HG03095 (cell line): ENCODE measurements at regions not wholly inside any gene's neighbourhood (a gene's known extent, or its start where the extent isn't known, plus 50 kb on each side); places are given as distances from the start of the nearest gene placed in this dataset.
"Not testable (repeated sequence)": the region's sequence is repeated elsewhere in the genome, so short reads cannot be mapped to it uniquely, and the experiment has no call there.

Source experiments
- ATAC-seq: cut with Tn5 transposase; IDR thresholded peaks from one replicate; pipeline ENCODE4 v1.9.1; 2021; ENCODE audit warnings: moderate library complexity; ENCODE audit not compliant: unreplicated experiment

GRCh38 chr5:114957384-114957783, 212.3 kb downstream of the TRIM36 start:
- peak; percentile 48 for ATAC-seq

GRCh38 chr5:114953565-114953964, 216.1 kb downstream of the TRIM36 start:
- no peak for ATAC-seq

GRCh38 chr5:114952876-114953275, 216.8 kb downstream of the TRIM36 start:
- no peak for ATAC-seq

GRCh38 chr5:114949756-114950155, 220.0 kb downstream of the TRIM36 start:
- no peak for ATAC-seq

- no peak for ATAC-seq
These were observed 220.6 kb downstream of the TRIM36 start for GRCh38 chr5:114948986-114949621.

GRCh38 chr5:114948363-114948762, 221.3 kb downstream of the TRIM36 start:
- ATAC-seq, result no peak

- no peak for ATAC-seq
These were observed 229.0 kb downstream of the TRIM36 start for GRCh38 chr5:114940709-114941108.

GRCh38 chr5:114935490-114935889, 234.2 kb downstream of the TRIM36 start:
- no peak for ATAC-seq

GRCh38 chr5:114928644-114929462, 240.9 kb downstream of the TRIM36 start:
- no peak for ATAC-seq

- ATAC-seq, result no peak
These were observed 244.9 kb downstream of the TRIM36 start for GRCh38 chr5:114924769-114925168.

- no peak for ATAC-seq
These were observed 257.4 kb downstream of the TRIM36 start for GRCh38 chr5:114912189-114912920.

- ATAC-seq, result no peak
These were observed 259.0 kb downstream of the TRIM36 start for GRCh38 chr5:114910727-114911126.

- ATAC-seq, result no peak
These were observed 260.3 kb downstream of the TRIM36 start for GRCh38 chr5:114909424-114909823.

GRCh38 chr5:114903767-114904166, 265.9 kb downstream of the TRIM36 start:
- ATAC-seq, result no peak

GRCh38 chr5:114898602-114899001, 271.1 kb downstream of the TRIM36 start:
- no peak for ATAC-seq

GRCh38 chr5:114883675-114884074, 286.0 kb downstream of the TRIM36 start:
- ATAC-seq, result no peak

GRCh38 chr5:114859438-114859735, 310.3 kb downstream of the TRIM36 start:
- no peak for ATAC-seq

GRCh38 chr5:114858665-114859437, 310.9 kb downstream of the TRIM36 start:
- ATAC-seq, result no peak

- no peak for ATAC-seq
These were observed 311.7 kb downstream of the TRIM36 start for GRCh38 chr5:114857941-114858551.

- ATAC-seq, result not testable (repeated sequence)
These were observed 325.0 kb downstream of the TRIM36 start for GRCh38 chr5:114844711-114845110.

GRCh38 chr5:114839360-114839759, 330.3 kb downstream of the TRIM36 start:
- ATAC-seq, result no peak
